Renal cortex interstitium (tissue), 11 donors: ENCODE measurements at regions not wholly inside any gene's neighbourhood (a gene's known extent, or its start where the extent isn't known, plus 50 kb on each side); places are given as distances from the start of the nearest gene placed in this dataset.
"Not testable (repeated sequence)": the region's sequence is repeated elsewhere in the genome, so short reads cannot be mapped to it uniquely, and the experiment has no call there.

ENCODE experiments used
- DNase-seq, 11 donors: peaks; one replicate each; pipeline ENCODE4 v3.0.0-alpha.2; 2013; ENCODE audit warnings: low read depth in 9 of 11, low spot score in 4 of 11; ENCODE audit errors: extremely low read depth in 1 of 11

DNA sequence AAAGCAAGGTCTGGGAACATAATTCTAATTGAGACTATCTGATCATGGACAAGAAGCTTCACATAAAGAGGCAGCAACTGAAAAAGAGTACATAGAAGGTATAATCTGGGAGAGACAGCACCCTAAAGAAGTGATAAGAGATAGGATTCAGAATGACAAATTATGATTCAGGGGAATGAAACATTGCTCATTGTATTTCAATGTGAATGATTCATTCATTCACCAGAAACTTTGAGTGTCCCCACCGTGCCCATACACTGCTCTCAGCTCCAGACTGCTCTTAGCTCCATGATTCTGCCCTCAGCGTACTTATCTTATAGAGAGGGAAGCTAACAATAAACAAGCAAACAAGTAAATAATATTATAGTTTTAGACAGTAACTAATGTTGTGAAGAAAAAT, 329.3 kb upstream of the IRAK1BP1 start:
- no peak for DNase-seq

DNA sequence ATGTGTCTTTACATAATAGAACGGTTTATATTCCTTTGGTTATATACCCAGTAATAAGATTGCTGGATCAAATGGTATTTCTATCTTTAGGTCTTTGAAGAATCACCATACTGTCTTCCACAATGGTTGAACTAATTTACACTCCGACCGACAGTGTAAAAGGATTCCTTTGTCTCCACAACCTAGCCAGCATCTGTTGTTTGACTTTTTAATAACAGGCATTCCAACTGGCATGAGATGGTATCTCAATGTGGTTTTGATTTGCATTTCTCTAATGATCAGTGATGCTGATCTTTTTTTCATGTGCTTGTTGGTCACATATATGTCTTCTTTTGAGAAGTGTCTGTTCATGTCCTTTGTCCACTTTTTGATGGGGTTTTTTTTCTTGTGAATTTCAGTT, 319.7 kb upstream of the IRAK1BP1 start:
- DNase-seq = not testable (repeated sequence)

DNA sequence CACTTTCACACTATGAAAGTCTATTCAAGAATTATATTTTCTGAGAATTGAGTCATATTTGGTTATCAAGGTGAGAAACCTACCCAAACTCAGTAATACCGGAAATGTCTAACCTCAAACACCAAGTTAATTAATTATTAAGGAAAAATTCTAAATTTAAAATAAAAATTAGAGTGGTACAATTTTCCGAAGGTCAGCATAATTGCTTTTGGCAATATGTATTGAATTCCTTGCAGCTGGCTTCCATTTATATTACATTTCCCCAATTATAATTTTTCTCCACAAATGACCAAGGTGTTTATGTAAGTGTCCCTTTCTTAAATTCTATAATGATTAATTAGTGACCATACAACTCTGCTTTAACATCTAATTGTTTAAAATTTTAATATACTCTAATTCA, 316.0 kb upstream of the IRAK1BP1 start:
- no peak for DNase-seq

- no peak for DNase-seq
Measured at GRCh38 chr6:78552435-78552834, 314.9 kb upstream of the IRAK1BP1 start.

DNA sequence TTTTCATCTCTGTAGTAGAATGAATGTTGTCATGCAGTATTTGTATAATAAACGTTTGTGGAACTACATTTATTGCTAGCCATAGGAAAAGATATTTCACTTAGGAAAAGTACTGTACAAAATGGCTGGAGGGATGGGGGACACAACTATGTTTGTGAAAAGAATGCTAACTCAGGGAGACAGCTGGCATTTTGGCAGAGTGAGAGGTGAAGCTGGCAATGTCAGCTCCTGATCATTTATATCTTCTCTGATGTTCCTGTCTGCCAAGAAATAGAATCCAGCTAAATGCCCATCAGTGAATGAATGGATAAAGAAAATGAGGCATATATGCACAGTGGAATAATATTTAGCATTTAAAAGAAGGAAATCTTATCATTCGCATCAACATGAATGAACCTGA, 313.0 kb upstream of the IRAK1BP1 start:
- DNase-seq = no peak

DNA sequence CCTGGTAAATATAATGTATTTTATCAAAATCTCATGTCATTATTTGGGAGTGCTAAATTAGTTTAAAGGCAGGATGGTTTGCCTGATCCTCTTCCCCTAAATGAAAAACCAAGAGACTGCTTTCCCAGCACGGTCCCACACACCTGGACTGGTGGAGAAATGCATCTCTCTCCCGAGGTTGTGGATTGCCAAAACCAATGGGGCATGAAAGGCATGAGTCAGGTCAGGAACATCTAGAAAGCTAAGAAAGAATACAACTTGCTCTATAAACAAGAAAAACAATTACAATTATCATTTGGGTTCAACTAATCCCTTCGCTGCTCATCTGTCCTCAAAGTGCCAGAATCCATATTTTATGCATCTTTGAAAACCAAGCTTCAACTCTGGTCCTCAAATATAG, 308.3 kb upstream of the IRAK1BP1 start:
- no peak for DNase-seq

GRCh38 chr6:78561015-78561414, 306.3 kb upstream of the IRAK1BP1 start:
- DNase-seq = no peak

DNA sequence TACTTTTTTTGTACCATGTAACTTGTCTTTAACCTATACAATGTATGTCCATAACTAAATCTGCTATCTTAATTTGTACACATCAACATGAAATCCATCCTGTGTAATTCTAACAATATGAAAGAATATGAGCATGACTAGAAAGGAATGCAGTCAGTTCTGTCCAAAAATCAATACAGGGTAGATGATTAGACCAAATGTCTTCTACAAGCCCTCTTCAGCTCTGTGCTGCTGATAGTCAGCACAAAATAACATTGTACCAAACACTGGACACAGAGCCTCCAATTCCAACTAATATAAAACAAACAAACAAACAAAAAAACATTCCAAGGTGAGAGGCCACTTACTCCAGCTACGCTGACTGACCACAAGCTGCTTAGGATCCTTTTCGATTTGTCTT, 301.4 kb upstream of the IRAK1BP1 start:
- no peak for DNase-seq

DNA sequence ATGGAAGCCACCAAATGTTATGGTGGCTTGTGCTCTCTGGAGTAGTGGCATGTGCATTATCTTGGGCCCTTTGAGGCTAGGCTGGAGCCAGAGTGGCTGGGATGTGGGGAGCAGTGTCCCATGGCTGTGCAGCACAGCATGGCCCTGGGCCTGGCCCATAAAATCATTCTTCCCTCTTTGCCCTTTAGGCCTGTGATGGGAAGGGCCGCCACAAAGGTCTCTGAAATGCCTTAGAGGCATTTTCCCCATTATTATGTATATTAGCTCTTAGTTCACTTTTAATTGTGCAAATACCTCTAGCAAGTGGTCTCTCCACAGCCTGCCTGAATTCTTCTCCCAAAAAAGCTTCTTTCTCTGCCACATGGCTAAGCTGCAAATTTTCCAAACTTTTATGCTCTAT, 297.3 kb upstream of the IRAK1BP1 start:
- no peak for DNase-seq

DNA sequence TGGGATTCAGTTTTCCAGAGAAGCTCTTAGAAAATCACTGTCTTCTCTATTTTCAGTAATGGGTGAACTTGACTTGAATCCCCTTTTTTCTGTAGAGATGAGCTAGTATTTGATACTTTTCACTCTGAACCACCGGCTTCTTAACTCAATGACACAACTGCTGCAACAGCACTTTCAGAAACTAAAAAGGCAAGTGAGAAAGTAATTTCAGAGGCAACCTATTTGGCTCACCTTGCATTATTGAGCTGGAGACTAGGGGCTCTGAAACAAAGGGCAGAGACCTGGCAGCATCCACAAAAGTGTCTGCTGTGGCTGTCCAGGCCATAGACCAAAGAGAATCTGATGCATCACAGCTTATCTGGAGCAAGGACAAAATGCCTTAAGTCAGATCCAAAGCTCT, 289.8 kb upstream of the IRAK1BP1 start:
- no peak for DNase-seq

- no peak for DNase-seq
Measured at GRCh38 chr6:78578430-78578829, 288.9 kb upstream of the IRAK1BP1 start.

GRCh38 chr6:78580923-78581322, 286.4 kb upstream of the IRAK1BP1 start:
- DNase-seq = no peak

DNA sequence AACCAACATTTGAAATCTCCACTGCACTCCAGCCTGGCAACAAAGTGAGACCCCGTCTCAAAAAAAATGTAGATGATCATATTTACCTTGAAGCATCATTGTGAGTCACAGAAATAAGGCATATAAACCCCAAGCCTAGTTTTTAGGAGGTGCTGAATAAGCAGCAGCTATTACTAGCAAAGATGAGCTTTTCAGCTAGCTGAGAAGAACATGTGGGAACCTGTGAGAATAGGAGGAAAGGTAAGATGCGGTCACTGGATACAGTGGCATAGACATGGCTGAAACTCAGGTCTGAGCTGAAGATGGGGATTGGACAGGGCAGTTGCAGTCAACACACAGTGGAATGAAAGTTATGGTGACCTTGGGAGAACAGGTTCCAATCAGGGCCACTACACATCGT, 284.3 kb upstream of the IRAK1BP1 start:
- no peak for DNase-seq

- no peak for DNase-seq
Measured at GRCh38 chr6:78589436-78589835, 277.9 kb upstream of the IRAK1BP1 start.

GRCh38 chr6:78593898-78594667, 273.3 kb upstream of the IRAK1BP1 start:
- no peak for DNase-seq

DNA sequence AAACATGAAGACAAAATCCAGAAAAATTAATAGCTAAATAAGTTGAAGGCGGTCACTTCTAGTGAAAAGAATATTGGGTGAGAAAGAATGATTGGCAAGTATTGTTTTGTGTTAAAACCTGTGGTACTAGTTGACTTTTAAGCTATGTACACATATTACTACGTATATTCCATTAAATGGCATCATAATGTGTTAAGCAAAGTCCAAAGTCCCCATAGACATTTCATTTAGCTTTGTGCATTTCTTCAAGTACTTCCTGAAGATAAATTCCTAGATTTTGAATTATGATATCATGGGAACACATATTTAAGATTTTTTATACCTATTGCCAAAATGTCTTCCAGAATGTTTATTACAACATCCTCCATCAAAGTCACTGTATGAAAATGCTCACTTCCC, 272.7 kb upstream of the IRAK1BP1 start:
- no peak for DNase-seq

GRCh38 chr6:78597966-78598365, 269.4 kb upstream of the IRAK1BP1 start:
- DNase-seq = no peak

GRCh38 chr6:78598966-78599365, 268.4 kb upstream of the IRAK1BP1 start:
- no peak for DNase-seq

DNA sequence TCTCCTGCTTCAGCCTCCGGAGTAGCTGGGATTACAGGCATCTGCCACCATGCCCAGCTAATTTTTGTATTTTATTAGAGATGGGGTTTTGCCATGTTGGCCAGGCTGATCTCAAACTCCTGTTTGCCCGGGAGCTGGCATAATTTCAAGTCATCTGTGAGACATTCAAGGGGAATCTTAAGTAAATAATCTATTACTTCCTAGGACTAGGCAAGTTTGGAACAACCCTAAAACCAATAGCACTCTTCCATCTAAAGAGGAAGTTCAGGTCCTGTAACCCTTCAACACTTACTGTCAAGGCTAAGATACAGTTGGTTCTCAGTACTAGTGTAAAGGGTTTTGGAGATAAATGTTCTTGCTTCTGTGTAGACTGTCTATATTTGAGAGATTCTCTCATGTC, 267.8 kb upstream of the IRAK1BP1 start:
- no peak for DNase-seq

GRCh38 chr6:78605909-78606446, 261.4 kb upstream of the IRAK1BP1 start:
- DNase-seq = no peak

DNA sequence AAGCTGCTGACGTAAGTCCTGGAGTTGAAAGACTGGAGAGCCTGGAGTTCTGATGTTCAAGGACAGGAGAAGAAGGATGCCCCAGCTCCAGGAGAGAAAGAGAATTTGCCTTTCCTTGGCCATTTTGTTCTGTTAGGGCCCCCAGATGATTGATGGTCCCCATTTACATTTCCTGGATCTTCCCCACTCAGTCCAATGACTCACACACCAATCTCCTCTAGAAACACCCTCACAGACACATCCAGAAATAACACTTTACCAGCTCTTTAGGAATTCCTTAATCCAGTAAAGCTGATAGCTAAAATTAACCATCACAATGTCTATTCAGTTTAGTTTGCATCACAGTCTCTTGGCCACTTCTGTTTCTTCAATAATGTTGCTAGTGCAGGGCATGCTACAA, 260.2 kb upstream of the IRAK1BP1 start:
- no peak for DNase-seq
